ENCODE measurements at regions not wholly inside any gene's neighbourhood (a gene's known extent, or its start where the extent isn't known, plus 50 kb on each side); places are given as distances from the start of the nearest gene placed in this dataset.
"Not testable (repeated sequence)": the region's sequence is repeated elsewhere in the genome, so short reads cannot be mapped to it uniquely, and the experiment has no call there.

- not testable (repeated sequence) for TF ChIP-seq CTCF (IDR thresholded peaks at IDR 0.05; ENCODE audit: poor library complexity, severe bottlenecking); POLR2AphosphoS5 (IDR thresholded peaks at IDR 0.05); TAF1 (IDR thresholded peaks at IDR 0.05; ENCODE audit: low read depth); EZH2 (IDR thresholded peaks at IDR 0.05; ENCODE audit: borderline replicate concordance, insufficient read depth, low read length, poor library complexity, severe bottlenecking)
These were observed 209.9 kb upstream of the IRF2BP2 start for GRCh38 chr1:234819845-234820244.

Data from neural cell (in vitro differentiated cells).